GM19397 (cell line): ENCODE measurements at regions not wholly inside any gene's neighbourhood (a gene's known extent, or its start where the extent isn't known, plus 50 kb on each side); places are given as distances from the start of the nearest gene placed in this dataset.
"Not testable (repeated sequence)": the region's sequence is repeated elsewhere in the genome, so short reads cannot be mapped to it uniquely, and the experiment has no call there.

Source experiments
- ATAC-seq: cut with Tn5 transposase; IDR thresholded peaks from one replicate; pipeline ENCODE4 v1.9.1; 2021; ENCODE audit warnings: mild to moderate bottlenecking, moderate library complexity; ENCODE audit not compliant: unreplicated experiment

DNA sequence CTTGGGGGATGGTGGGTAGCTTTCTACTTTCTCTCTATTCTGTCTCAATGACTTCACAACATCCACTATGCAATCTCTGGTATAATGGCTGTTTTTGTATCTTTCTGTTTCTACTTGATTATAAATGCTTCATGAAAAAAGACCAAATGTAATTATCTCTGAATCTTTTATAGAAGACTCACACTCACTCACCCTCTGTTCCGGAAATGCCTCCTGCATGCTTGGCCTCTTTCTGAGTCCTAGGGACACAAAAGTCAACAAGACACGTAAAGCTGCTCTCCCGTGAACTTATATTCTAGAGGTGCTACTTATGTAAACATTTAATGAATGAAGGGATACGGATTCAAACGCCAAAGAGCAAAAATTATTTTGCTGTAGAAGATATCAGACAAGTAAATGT is 502.2 kb upstream of the SOX11 start:
- ATAC-seq: no peak

DNA sequence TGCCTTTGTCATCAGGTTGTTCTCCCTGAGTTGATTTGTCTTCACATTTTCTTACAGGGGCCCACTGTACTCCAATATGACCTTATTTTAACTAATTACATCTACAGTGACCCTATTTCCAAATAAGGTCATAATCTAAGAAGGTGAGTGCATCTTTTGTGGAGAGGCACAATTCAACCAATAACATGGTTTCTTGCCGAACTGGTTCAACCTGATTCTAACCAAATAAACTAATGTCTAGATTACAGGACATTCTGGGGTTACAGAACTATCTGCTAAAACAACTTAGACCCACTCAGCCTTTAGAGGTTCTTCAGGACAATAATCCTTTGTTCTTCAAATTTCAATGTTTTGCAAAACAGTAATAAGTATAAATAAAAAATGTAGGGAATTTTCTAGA is 496.5 kb upstream of the SOX11 start:
- ATAC-seq: no peak

DNA sequence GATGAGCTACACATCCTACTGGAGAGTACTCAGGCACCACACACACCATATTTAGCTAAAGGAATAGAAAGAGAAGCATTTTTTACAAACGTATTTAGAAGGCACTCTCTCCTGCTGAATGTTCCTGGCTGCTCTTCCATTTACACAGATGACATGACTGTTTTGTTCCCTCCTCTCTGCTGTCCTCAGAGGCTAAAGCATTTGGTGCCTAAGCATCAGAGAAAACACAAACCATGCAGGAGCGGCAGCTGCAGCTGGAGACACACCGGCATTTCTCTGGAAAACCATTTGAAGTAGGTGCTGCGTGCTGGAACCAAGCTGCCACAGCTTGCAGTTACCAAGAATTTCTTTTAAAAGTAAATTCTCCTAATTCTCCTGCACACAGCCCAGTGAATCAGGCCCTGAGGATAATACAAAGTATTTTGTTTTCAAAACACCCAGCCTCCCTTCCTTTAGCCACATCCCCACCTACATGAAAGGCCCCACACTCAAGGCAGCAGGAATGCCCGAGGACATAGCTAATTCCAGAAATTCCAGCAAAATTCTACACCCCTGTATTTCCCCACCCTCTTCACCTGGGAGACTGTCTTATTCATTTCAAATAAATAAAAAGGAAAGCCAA is 488.9 kb upstream of the SOX11 start:
- no peak for ATAC-seq

DNA sequence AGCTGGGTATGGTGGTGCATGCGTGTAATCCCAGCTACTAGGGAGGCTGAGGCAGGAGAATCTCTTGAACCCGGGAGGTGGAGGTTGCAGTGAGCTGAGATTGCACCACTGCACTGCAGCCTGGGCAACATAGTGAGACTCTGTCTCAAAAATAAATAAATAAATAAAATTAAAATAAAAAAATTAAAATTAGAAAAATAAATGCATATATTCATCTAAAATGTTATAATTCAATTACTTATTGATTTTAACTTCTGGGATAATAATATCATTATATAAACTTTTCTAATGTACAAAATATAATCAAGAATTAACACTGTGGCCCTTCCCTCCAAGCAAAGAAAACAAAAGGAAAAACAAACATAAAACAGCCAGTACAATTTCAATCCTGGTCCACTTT is 485.4 kb upstream of the SOX11 start:
- not testable (repeated sequence) for ATAC-seq

DNA sequence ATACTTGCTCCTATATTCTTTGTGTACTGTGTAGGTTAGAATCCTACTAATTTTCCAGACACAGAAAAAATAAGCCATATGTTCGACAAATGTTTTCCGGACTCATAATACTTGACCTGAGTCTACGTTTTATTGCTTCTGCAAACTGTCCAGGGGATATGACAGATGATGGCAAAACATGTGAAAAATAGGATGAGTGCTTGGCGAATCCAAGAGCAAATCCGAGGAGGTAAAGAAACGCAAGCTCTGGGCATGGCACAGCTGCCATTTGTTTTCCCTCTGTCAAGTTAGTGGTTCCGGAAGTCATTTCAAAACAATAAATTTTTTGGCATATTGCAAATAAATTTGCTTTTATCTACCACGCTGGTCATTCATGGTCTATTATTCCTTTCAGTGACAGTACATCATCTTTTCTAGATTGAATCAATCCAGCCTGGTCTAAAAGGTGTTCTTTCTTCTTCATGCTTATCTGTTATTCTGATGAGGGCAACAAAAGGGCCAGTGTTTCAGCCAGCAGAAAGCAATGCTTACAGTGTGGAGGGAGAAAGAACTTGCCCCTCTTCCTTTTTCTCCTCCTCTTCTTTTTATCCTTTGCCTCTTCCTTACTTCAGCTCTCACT is 476.1 kb upstream of the SOX11 start:
- ATAC-seq: no peak

DNA sequence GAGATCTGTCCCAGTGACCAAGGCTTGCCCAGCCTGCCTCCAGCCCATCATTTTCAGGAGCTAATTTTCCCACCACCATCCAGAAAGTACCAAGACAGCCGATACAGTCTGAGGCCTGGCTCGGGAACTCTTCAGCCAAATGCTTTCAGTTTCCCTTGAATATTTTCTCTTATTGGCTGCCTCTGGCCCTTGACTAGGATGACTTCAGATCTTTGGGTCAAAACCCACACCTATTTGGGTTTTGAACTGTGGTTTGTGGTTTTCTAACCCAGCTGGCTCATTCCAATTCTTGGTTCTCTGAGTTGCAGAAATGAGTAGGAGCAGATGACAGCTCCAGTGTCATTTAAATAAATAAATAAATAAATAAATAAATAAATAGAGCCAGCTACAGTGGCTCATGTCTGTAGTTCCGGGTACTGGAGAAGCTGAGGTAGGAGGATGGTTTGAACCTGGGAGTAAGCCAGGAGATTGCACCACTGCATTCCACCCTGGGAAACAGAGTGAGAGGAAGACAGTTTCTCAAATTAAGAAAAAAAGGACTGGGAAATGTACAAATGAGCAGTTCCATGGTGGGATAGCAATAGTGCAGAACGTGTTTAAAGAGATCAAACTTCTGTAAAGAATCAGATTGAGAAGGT is 465.0 kb upstream of the SOX11 start:
- no peak for ATAC-seq

DNA sequence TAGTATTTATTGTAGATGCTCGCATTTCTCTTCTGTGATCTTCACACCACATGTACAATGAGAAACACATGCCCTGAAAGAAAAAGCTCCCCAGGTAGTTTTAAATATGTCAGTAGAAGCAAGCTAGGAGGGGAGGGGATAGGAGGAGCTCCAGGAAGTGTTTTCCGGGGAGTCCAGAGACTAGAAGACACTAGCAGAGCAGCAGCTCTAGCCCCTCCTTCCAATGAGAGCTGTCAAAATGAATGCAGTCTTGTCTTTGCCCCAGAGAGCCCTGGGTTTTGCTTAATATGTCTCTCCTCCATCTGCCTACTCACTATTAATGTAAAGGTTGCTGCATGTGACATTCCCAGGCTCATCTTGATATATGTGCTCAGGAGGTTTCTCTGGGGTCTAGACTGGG is 462.6 kb upstream of the SOX11 start:
- no peak for ATAC-seq

DNA sequence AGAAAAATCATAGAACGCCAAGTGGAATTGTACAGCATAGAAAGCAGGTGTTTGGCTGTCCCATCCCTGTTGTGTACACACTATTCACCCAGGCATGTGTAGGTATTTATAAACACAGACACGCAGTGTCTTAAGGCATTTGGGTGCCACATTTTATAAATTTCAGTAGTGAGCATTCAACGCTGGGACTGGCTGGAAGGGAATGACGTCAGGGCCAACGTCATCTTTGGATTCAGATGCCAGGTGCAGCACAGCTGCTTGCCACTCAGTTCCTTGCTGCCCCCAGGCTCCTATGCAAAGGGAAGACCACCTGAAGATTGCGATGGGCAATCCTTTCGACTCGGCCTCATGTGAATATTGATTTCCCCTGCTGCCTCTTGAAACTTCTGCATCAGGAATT is 461.7 kb upstream of the SOX11 start:
- no peak for ATAC-seq

DNA sequence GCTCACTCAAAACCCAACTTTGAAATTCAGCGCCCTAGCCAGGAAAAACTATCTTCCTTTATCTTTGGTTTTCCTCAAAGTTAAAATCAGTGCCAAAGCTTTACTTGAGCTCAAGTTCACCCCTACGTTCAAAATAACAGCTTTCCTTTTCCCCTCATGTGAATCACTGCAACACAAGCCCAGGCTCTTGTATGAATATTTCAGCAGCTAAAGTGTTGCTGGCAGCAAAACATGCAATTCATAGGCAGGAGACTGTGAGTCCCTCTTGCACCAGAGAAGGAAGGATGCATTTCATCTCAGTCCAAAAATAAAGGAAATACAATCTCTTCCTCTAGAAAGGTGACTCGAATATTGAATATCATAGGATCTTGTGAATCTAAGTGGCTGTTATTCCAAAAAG is 461.3 kb upstream of the SOX11 start:
- ATAC-seq: no peak

DNA sequence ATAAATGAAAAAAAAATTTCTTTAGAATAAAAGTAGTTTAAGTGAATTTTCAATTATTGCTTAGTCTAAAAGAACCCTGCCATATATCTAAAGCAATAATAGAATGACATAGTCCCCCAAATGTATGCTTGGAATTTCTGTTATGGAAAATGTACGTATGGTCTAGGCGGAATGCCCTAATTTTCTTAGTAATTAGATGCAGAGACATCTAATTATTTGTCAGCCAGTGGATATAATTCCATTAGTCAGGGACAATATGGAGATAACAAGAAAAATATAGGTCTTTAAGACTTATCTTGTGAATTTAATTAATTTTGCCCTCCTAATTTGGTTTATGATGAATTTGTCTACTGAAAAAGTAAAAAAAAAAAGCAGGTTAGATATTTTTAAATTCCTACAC is 460.9 kb upstream of the SOX11 start:
- no peak for ATAC-seq

DNA sequence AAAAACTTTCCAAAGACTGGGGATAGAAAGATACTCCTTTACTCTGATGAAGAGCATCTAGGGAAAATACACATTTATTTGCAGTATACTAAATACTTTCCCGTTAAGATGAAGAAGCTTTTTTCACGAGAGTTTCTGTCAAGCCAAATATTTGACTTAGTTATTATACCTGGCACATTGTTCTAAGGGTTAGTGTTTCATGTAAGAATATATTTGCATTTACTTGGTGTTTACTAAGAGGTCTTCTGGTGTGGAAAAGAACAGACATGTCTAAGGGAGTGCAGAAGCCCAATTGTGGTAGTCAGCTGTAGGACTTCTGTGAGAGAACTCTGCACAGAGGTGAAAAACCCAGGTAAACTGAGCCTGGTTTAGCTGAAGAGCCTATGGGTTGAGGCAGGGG is 457.6 kb upstream of the SOX11 start:
- no peak for ATAC-seq

DNA sequence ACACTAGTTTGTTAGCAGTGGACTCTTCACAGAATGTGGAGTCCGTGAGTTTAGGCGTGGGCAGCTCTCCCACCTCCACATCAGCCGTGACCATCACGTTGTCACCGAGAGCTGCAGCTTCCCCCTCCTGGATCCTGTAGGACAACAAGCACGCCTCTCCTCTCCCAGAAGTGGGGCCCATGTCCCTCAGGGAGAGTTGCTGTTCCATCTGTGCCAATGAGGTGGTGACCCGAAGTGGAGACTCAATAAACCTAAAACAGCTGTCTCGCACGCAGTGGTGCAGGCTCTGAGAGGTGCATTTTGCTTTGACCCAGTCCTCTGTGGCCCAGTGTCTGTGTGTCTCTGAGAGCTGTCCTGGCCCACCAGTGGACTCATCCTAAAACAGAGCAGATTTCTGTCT is 456.5 kb upstream of the SOX11 start:
- no peak for ATAC-seq

DNA sequence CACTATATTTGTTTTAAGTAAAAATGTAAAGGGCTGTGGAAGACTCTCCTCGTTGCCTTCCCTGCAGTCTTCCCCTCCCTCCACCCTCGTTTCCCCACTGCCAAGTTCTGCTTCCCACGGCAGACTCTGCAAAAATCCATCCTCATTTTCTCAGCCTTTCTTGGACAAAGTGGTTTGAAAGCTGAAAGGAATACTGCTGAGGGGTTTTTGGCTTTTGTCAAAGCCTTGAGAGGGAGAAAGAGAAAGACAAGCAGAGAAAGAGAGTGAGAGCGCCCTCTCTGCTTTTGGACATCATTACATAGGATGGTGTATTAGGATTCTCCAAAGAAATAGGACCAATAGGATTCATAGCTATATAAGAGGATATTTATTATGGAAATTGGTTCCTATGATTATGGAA is 455.9 kb upstream of the SOX11 start:
- no peak for ATAC-seq

DNA sequence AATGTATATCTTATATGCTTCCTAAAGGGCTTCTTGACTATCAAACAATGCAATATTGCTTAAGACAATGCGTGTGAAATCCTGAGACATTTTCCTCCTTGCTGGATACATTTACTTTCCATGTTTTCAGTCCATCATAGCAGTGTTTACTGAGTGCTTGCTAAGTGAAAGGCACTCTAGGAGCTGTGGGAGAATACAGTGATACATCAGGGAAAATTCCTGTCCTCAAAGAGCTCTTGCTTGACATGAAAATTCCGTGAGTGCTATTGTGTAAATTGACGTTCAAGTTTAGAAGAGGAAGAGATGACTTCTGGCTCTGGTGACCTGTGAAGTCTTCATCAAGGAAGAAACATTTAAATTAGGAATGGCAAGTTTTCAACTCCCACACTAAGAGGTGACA is 449.4 kb upstream of the SOX11 start:
- no peak for ATAC-seq

DNA sequence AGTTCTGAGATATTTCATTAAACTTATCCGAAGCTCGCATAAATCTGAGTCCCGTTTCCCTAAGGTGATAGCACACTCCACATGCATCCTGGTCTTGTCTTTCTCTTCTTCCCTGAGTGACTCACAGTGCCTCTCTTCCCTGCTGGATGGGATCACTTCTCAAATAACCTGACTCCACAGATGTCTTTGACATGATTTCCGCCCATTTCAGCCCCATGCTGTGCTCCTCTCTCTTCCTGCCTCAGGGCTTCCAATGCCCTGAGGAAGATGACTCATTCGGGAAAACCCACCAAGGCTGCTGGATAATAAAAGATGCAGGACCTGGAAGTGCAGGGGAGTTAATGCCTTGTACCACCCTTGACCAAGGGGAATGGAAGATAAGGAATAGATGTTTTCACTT is 441.7 kb upstream of the SOX11 start:
- no peak for ATAC-seq

DNA sequence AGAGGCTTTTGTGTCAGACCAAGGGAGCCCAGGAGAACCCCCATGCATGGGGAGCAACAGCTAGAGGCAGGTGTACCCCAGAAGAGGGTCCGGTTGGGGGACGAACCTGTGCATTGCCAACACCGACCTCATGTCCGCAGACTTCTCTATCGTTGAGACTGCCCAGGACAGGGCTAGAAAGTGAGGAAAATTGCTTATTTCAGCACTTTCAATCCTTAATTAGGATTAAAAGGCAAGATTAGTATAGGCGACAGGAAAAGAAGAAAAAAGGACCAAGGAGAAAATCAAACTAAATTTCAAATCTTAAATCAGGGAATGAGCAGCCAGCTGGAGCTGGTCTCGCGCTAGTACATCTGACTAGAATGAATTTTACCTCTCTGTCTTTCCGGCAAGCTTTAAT is 438.9 kb upstream of the SOX11 start:
- ATAC-seq: no peak

DNA sequence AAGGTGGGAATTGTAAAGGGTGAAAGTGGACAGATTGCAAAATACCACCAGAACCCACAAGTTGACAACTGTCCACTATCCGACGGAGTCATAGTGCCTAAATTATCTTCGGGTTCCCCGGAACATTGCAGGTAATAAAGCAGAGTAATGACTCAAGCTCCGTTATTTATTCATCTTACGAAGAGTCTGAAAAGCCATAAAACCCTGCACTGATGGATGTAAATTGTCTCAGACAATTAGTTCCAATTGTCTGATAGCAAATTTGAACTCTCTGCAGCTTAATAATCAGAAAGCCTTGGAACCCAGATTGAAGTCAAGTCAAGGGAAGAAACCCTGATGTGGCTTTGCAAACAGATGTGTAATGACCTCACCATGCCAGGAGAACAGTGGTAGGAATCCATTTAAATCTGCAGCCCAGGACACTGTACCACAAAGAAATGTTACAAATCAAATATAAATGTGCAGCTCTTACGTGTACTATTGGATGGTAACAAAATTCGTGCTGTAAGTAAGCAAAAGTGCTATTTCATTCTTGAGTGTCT is 437.3 kb upstream of the SOX11 start:
- ATAC-seq: no peak

DNA sequence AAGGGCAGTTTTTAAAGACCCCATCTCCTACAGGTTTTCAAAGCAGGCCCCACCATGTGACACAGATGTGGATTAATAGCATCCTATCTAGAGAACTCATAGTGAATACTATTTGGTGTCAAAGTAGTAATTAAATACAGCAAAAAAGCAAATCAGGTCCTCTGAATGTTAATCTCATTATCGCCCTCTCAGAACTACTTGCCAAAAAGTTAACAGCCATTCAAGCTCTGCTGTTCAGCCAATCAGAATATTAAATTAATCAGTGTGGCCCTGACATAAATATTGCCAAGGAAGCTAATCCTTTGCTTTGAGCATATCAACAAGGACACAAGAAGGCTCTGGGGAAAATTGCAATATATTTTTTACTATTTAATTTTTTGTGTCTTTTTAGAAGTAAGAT is 428.9 kb upstream of the SOX11 start:
- ATAC-seq: no peak

DNA sequence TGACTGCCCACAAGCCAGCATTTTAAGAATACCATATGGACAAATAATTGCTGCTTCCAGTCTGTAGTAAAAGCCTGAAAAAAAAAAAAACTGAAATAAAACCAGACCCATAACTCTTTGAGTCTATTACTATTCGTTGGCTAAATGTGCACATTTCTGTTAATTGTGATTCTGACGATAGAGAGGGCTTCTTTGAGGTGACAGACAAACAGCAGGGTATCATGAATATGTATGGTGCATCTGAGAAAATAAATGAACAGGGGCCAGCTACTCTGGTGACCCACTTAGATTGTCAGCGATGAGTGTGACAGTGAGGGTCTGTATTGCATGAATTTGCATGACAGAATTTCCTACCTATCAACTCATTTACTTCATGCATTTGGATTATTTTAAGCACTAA is 427.8 kb upstream of the SOX11 start:
- no peak for ATAC-seq

DNA sequence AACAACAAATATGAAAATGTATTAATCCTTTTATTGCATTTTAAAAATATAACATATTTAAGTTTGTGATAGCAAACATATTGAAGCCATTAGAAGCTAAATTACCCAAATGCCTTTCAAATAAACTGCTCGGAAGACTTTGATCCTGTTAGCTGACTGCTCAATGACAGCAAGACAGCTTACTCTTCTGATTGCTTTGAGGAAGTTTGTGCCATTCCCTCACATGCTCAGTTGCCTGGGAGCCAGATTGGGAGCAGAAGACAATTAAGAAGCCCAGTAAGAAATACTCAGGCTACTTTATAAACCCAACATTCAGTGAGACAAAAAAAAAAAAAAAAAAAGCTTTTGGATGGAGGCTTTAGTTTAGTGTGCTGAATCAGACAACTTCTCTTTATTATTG is 407.1 kb upstream of the SOX11 start:
- ATAC-seq: no peak

DNA sequence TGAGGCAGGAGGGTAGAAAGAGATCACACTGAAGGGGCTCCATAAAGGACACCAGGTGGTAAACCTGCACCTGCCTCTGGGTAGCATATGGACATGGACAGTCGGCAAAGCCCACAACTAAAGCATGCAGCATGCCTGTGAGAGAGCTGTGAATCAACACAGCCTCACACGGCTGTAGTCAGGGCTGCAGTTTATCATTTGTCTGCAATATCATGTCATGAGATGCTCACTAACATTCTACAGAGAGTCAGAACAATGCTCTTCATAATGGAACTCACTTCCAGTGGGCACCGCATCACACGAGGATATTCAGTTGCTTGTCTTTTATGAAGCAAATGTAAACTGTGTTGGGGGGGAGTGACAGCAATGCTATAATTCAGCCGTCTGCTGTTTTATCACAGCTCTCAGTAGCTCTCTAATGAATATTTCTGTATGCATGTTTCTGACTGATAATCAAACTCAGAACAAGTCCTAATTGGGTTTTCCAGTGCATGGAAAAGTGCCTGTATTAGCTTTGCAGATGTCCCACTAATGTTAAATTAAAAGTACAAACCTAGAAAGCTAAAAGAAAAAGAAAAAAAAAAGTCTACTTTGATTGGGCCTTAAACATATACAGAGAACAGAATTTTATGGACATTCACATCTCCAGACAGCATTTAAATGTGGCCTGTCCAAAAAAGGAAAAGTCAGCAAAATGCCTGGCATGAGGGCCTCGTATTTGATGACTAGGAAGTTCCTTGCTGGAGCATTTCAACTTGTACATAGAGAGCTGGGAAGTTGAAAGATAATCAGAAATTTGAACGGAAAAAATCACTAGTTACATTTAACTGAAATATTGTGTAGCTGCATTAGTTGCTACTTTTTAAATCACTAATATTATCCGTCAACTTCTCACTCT is 406.1 kb upstream of the SOX11 start:
- ATAC-seq: no peak
